ENCODE measurements at regions not wholly inside any gene's neighbourhood (a gene's known extent, or its start where the extent isn't known, plus 50 kb on each side); places are given as distances from the start of the nearest gene placed in this dataset.

- TF ChIP-seq, protein P1, sequence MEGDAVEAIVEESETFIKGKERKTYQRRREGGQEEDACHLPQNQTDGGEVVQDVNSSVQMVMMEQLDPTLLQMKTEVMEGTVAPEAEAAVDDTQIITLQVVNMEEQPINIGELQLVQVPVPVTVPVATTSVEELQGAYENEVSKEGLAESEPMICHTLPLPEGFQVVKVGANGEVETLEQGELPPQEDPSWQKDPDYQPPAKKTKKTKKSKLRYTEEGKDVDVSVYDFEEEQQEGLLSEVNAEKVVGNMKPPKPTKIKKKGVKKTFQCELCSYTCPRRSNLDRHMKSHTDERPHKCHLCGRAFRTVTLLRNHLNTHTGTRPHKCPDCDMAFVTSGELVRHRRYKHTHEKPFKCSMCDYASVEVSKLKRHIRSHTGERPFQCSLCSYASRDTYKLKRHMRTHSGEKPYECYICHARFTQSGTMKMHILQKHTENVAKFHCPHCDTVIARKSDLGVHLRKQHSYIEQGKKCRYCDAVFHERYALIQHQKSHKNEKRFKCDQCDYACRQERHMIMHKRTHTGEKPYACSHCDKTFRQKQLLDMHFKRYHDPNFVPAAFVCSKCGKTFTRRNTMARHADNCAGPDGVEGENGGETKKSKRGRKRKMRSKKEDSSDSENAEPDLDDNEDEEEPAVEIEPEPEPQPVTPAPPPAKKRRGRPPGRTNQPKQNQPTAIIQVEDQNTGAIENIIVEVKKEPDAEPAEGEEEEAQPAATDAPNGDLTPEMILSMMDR (conservative IDR thresholded peaks at IDR 0.05), result no peak
- no peak for TF ChIP-seq EZH2 (IDR thresholded peaks at IDR 0.05; ENCODE audit: low read depth)
These were observed 228.7 kb upstream of the GOT2 start for GRCh38 chr16:58962811-58963210.

Measured in PC-9 (cell line).